Amniotic epithelial cell (primary cell): ENCODE measurements at regions not wholly inside any gene's neighbourhood (a gene's known extent, or its start where the extent isn't known, plus 50 kb on each side); places are given as distances from the start of the nearest gene placed in this dataset.
"Not testable (repeated sequence)": the region's sequence is repeated elsewhere in the genome, so short reads cannot be mapped to it uniquely, and the experiment has no call there.

ENCODE experiments used
- DNase-seq: peaks from one replicate; pipeline ENCODE4 v3.0.0-alpha.2; 2010; ENCODE audit warnings: low read depth

DNA sequence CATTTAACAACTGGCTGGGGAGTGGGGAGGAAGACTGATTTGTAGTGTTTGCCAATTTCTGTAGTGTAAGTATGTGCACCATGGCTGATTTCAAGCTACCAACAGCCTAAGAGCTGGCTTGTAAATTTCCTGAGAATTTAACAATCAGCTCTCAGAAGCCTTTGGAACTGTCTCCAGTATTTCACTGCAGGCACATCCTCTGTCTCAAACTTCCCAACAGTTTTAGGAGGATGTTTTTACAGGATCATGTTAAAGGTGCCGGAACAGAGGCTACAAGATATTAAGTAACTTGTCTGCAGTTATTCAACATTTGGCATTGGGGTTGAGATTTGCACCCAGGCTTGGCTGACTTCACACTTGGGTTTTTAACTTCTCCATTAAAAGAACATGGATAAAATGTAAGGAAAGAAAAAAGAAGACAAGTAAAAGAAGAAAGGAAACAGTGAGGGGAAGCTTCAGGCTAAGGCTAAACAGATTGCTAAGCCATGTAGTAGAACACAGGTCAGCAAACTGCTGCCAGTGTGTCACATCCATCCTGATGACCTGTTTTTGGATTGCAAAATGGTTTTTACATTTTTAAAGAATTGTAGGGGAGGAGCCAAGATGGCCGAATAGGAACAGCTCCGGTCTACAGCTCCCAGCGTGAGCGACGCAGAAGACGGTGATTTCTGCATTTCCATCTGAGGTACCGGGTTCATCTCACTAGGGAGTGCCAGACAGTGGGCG is 204.8 kb upstream of the SESN3 start:
- no peak for DNase-seq

DNA sequence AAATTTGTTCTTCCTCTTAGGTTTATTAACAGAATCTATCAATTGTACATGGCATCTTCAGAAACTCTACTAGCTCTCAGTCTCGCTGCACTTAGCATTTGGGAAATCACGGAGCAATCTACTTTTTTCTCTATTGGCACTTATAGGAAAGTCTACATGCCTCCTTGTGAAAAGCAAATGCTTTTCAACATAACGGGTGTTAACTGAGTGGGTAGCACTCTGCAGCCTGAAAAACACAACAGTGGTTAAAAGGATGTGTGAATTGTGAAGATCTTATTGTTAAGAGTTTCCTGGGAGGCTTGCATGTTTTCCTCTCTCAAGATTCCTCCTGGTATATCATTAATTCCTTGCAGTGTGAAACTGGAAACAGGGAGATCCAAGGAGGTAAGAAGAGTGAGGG is 204.2 kb upstream of the SESN3 start:
- no peak for DNase-seq

DNA sequence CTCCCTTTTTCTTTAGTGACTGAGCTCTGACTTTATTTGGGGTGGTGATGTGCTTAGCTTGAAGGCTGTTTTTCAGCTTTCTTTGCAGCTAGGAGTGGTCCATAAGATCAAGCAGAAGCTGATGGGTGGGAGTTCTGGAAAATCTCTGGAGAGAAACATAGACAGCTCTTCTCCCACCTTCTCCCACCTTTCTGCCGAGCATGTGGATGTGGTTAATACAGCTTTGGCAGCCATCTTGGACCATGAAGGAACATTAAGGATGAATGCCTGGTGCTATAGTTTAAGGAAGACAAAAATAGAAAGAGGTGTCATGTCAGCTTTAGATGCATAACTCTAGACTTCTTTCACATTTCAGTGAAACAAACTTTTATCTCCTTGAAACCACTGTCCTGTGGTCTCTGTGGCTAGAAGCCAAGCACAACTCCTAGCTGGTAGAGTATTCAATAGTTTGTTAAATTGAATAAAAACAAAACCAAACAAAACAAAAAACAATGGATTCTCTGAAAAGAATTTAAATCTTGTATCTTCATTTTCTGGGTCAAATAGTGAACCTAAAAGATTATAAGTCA is 203.6 kb upstream of the SESN3 start:
- DNase-seq, result no peak

DNA sequence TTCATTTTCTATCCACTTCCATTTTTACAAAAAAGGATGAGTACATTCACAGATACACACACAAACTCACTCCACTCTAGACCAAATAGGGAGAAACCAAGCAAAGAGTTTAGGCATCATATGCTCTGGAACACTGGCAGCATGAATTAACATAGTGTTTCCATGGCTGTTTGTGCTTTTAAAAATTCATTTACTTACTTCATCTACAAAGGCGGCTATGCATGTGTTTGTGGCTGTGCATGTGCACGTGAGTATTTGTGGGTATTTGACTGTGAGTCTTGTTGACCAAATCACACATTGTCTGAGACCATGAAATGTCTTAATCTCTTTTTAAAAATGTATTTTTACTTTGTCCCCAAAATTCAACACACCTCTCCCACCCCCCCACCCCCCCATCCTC is 203.0 kb upstream of the SESN3 start:
- no peak for DNase-seq

DNA sequence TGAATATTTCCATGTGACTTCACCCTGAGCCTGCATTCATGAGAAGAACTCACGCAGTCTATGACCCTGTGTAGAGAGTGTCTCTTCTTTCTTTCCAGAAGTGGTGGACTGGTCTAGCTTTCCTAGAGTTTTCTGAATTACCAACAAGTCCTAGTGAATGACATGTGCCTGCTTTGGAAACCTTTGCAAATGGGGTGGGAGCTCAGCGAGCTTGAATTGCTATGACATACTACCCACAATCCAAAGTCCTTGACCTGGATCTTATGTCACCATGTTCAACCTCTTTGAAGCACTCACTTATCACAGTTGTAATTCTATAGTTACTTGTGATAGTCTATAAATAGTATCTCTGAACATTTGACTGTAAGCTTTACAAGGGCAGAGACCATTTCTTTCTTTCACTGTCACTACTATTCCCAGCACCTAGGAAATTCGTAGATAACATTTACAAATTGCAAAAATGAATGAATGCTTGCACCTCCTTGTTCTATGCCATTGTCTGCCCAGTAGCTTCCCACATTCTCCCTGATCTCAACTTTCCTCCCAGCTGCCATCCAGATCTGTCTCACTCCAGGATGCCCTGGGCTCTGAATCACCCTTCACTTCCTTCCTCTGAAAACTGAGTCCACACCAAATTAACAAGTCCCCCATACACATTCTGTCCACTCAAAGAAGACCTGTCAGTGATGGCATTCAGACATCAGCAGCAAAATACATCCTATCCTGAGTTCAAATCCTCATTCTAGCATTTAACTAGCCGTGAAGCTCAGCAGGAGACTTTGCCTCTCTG is 201.9 kb upstream of the SESN3 start:
- no peak for DNase-seq

DNA sequence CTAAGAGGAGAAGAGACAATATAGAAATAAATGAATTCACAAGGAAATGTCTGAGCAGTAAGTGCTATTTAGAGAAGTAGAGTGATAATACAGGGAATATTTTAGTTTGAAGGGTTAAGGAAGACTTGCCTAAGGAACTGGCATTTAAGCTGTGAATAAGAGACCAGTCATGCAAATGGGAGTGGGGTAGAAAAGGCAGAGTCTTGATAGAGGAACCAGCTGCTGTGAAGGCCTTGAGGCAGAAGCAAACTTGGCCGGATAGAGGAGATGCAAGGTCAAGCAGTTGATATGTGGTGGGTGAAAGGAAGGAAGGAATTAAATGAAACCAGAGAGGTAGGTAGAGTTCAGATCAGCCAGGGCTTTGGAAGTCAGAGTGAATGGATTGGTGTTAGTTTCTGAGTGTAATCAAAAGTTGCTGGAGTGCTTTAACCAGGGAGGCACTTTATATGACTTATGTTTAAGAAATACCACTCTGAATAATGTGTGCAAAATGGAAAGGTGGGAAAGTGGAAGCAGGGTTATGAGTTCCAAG is 198.4 kb upstream of the SESN3 start:
- no peak for DNase-seq

DNA sequence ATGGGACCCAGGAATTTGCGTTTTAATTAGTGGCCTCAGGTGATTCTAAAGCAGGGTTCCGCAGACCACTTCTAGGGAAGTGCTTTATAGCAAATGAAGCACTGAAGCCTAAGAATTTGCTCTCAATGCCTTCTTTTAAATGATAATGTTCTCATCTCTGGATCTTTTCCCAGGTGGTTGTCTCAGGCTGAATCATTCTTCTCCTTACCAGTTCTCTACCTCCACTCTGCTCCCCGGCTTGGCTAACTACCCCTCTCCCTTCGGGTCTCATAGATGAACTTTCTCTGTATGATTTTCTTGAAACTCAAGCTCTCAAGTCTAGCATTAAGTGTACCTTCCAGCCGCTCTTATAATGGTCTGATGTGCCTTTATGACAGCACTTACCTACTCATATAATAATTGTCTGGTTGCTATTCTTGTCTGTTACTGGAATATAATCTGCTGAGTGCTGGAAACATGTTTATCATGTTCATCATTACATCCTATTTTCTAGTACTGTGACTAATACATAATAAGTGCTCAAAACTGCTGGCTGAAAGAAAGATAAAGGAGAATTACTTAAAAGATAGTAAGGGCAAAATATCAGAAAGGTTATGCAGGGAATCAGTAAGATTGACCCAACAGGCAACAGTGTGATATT is 195.9 kb upstream of the SESN3 start:
- no peak for DNase-seq

DNA sequence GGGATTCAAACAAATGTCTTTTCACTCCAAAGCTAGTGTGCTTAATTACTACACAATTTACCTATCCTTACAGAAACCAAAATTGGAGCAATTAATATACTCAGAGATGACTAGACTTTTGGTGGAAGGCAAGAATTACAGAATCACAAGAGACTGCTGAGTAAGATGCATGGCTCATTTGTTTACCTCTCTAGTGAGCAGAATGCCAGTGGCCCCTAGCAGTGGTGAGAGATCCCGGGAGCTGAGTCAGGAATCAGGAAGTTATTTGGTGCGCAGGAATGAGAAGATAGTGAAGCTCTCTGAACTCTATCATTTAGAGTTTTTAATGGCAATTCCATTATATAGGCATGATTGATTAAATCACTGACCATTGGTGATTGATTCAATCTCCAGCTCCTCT is 188.9 kb upstream of the SESN3 start:
- DNase-seq, result peak; percentile 62

DNA sequence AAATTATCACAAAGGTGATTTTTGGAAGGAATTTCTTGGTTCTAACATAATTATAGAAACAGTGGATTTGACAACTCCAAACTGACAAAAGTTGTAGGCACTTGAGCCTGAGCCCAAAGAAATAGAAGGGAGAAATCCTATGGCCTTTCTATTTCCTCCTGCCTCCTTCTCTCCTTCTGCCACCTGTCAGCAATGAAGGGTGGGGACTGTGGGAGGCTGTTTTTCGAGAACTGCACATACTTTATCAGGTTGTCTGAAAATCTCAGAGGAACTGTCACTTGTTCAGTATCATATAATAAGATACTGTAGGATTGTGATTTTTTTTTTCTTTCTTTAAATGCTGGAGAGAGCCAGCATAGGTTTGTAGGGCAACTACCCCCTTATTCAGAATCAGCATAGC is 187.9 kb upstream of the SESN3 start:
- DNase-seq, result no peak

DNA sequence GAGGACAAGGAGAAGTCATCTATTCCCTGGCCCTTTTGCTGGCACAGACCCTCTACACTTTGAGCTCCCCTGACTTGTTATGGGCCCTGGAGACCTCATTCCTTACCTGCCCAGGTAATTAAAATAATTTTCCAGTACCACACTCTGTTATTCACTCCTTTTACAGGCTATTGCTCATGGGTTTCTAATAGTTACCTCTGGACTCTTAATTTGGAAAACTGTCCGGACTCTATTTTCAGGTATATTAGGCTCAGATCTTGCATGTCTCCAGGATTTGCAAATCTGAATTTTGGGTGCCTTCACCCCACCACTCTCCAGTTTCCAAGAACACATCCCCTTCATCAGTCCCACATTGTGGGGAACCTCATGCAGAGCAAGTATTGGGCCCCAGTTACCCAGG is 186.8 kb upstream of the SESN3 start:
- no peak for DNase-seq

DNA sequence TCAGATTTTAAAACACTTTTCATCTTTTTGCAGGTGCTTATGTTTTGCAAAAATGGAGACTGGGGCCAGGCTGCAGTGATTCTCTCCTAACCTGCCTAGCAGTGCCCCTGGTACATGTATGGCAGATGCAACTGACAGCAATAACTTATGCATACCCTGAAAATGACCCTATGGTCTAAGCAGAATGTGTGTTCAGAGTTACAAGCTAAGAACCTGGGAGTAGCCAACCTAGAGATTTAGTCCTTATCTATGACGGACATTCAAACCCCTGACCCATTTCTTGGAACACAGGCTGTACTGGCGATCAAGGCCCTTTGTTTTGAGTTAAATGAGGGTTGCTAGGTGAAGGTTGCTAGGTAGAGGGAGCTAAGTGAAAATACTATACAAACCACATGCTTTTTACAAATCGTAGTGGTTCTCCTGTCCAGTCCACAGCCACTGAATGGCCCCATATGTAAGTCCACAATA is 184.9 kb upstream of the SESN3 start:
- DNase-seq, result no peak

DNA sequence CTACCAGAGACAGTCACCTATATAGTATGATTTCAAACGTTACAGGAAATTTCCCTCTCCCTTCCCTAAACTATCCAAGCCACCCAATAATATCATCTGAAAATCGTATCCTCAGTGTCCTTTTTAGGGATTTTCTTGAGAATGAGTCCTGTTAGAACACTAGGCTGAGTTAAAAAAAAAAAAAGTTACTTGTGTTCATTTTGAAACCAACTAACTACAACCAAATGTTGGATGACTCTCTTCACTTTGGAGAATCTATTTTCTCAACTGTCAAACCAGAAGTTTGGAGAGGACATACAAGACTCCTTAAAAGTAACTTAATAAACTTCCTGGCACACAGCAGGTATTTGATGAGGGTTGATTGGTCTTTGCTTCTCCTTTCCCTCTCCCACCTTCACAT is 183.2 kb upstream of the SESN3 start:
- no peak for DNase-seq

DNA sequence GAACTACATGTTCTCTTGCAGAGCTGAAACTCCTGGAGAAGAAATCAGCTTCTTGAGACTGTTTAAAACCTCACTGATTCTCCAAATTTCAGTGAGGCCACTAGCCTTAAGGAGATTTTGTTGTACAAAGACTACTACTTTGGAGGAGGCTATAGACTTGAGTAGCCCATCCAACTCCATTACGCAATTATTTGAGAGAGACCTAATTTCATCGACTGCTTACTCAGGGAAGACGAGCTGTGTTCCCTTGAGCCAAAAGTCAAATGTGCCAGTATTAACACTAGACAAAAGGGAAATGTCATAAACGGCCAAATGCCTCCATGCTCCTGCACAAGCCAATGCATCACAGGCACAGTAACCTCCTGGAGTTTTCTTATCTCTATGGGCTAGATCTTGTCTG is 182.8 kb upstream of the SESN3 start:
- DNase-seq, result no peak

DNA sequence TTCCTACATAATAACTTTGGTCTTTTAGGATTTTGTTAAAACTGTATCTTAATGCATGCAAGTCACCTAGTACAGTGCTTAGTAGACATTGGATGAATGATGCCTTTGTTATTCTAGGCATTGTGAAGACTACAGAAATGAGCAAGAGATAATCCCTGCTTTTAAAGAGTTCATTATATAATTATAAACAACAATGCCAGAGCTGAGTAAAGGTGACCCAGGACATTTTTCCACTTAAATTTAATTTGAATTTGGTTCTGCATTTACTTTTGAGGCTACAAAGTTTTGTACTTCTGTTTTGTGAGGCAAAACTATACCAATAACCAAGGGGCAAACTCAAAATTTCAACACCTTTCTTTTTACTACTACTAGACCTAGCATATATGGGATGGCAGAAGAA is 182.0 kb upstream of the SESN3 start:
- no peak for DNase-seq

DNA sequence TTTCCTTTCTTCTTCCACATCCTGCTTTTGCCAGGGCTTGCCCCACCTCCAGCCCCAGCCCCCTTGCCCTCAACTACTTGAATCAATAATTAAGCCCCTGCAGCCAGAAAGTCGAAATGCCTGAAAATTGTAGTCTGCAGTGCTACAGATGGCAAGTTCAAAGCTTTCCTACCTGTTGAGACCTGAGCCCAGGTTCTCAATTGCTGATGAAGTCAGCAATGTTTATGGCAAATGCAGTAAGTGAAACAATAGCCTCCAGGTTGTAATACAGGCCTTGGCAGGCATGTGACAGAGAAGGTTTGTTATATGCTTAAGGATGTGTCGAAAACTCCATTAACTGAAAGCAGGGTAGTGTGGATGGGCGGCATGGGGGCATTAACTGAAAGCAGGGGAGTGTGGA is 181.1 kb upstream of the SESN3 start:
- no peak for DNase-seq

DNA sequence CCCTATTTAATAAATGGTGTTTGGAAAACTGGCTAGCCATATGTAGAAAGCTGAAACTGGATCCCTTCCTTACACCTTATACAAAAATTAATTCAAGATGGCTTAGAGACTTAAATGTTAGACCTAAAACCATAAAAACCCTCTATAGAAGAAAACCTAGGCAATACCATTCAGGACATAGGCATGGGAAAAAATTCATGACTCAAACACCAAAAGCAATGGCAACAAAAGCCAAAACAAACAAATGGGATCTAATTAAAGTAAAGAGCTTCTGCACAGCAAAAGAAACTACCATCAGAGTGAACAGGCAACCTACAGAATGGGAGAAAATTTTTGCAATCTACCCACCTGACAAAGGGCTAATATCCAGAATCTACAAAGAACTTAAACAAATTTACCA is 179.7 kb upstream of the SESN3 start:
- DNase-seq, result not testable (repeated sequence)

DNA sequence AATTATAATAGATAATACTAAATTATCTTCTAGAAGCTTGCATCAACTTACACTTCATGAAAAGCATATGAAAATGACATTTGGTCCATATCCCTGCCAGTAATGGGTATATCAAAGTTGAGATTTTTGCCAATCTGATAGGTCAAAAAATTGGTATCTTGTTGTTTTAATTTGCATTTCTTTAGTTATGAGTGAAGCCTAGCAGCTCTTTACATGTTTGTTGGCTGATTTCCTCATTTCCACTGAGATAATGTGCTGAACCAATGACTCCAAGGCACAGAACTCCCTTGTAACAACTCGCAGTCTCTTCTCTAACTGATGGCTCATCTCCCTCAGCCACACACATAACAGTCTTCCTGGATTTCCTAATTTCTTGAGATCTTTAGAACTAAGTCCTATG is 175.3 kb upstream of the SESN3 start:
- no peak for DNase-seq

DNA sequence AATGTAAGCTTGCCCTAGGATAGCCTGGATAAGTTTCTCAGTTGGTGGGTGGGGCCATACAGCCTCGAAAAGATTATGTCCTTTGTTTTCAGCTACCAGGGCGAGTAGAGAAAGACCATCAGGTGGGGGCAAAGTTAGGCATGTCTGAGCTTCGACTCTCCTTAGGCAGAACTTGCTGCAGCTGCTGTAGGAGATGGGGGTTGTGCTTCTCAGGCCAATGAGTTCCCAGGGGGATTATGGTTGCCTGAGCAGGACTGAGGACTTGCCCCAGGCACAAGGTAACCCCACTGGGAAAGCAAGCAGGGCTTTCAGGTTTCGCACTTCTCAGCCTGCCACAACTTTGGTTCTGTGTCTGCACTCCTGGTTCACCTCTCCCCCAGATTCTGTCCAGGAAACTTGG is 173.4 kb upstream of the SESN3 start:
- no peak for DNase-seq

DNA sequence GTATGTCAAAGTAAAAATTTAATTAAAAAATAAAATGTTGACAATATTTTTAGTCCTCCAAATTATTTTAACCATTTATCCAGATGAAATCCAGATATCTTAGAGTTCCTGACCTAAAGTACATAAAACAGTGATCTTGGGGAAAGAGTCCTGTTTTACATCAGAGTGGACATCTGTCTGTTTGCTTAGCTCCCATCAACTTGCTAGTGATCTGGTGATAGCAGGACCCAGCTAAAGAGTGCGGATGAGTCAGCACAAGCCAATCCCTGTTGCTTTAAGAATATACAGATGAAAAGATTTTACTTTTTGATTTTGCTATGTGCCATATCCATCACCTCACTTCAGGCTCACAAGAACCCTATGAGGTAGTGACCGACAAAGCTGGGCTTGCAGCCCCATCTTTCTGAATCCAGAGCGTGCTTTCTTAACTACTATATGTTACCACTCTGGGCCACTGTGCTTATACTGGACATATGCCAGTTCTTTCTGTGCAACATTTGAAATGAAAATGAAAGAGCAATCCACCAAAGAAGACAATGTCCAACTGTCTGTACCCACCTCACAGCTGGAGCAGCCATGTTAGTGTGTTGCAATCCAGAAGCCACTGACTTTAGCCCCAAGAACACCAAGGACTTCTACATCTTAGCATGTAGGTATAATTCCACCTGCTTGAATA is 167.6 kb upstream of the SESN3 start:
- no peak for DNase-seq

DNA sequence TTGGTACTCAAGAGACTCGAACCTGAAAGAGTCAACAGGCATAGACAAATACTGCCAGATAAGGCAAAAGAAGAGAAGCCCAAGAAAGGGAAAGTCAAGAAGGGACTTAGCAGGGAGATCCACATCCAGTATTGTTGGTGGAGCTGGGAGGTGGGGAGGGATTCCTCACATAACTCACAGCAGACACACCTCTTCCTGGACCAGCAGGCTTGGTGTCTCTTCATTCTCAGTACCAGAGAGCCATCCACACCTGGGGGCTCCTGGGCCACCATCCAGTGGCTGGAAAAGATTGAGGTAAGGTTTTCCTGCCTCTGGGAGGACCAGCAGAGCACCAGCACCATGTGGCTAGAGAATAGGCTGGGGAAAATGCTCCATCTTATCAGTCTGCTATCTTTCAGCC is 161.6 kb upstream of the SESN3 start:
- DNase-seq, result no peak

DNA sequence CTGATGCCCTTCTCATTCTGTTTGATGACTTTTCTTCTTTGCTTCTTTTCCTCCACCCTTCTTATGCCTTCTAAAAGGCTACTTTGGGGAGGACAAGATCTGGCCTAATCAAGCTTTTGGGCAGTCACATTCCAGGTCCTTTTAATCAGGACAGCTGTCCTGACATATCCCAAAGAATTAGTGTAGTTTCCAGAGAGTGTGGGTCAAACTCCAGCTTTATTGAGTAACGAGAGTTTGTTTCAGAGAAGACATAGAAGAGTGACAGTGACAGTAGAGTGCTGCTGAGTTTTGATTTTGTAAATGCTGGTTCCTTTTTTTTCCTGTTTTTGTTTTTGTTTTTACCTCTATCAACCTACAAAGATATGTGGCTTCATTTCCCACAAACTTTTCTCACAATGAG is 158.4 kb upstream of the SESN3 start:
- no peak for DNase-seq

DNA sequence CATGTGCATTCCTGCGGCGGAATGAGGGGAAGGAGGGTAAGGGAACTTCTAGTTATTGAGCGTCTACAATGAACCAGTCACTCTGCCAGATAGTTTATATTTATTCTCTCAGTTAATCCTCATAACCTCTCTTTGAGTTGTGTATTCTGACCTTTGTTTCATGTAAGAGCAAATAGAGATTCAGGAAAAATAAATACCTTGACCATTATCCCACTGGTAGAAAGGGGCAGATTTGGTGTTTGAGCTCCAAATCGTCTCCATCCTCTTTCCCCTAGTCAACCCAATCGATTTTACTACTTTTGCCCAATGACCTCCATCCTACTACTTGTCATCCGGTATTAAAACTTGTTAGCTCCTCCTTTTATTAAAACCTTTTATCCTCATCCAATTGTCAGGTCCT is 157.1 kb upstream of the SESN3 start:
- DNase-seq, result no peak
